SW 1271 (cell line): ENCODE measurements at regions not wholly inside any gene's neighbourhood (a gene's known extent, or its start where the extent isn't known, plus 50 kb on each side); places are given as distances from the start of the nearest gene placed in this dataset.

Source experiments
- DNase-seq, 2 experiments: peaks; one replicate each; lab custom pipeline; 2025; lab: John Stamatoyannopoulos, UW

DNA sequence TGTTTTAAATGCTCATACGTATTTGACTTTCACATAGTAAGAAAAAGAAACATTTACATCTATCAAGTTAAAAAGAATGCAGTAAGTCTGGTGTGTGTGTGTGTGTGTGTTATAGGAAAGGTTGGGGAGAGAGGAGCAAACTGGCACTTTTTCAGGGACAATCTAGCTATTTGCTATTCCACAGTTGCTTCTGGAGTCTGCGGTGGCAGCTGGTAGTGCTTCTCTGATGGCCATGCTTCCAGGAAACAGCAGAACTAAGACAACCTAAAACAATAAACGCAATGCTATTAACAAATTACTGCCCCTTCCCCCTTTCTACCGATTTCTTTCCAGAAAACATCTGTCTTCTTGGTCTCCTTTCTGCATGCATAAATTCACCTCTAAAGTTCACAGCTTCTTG is 70.0 kb upstream of the CDH10 start:
- DNase-seq, result no peak

DNA sequence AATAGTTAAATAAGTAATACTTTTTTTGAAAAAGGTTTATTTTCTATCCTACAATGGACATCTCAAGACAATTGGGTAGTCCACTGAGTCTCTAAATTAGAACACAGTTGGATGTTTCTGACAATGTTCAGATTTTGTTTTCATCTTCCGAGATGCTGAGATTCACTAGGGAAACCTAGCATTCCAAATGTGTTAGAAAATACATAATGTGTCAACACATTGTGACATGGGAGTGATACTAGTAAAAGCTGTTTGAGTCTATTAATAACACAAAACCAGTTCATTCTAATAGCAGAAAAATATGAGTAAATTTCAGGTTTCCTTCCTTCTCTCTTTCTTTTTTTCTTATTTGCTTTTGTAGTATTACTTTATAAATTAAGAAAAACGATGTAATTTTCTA is 68.2 kb upstream of the CDH10 start:
- no peak for DNase-seq

DNA sequence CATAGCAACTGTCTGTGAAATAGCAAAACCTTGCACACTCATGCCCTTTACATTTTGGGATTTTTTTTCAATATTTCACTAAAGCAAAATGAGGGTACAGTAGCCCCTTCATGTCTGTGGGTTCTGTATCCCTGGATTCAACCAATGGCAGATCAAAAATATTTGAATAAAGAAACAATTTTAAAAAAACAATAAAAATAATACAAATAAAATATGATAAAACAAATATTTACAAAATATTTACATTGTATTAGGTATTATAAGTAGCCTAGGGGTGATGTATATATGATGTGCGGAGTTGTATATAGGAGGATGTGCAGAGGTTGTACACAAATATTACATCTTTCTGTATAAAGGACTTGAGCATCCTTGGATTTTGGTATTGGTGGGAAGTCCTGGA is 67.3 kb upstream of the CDH10 start:
- DNase-seq, result no peak

DNA sequence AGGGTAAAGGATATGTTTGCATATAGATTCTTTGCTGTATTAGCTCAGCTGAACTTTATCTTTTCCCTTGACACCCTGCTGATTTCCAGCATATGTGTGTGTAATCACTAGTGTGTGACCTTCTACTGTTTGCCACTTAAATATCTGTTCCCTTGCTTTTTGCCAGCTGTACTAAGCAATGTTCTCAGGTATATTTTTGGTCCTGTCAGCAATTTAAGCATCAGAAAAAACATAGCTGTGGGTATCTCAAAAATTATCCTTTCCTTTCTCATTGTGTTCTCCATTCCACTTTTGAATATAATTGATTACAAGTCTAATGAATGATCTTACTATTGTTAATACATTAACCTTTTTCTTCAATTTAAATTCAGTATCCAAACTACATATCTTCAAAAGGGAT is 59.2 kb upstream of the CDH10 start:
- DNase-seq, result no peak
